SK-MEL-5 (cell line): ENCODE measurements at regions not wholly inside any gene's neighbourhood (a gene's known extent, or its start where the extent isn't known, plus 50 kb on each side); places are given as distances from the start of the nearest gene placed in this dataset.

Experiments used
- DNase-seq: peaks from one replicate; pipeline ENCODE4 v3.0.0-alpha.2; 2016; ENCODE audit warnings: low read depth, low spot score
- in situ Hi-C: cut with HindIII; loops from 2 replicates; pipeline ENCODE4 v1.10.0; 2016; ENCODE audit warnings: low sequenced_read_pairs, high pct_unique_total_duplicates, low pct_unique_long_range_greater_than_20kb

GRCh38 chr5:85140471-85140870 lies 755.8 kb upstream of the EDIL3 start:
- no peak for DNase-seq
- in situ Hi-C loops = no loop called here

- no peak for DNase-seq
- in situ Hi-C loops = no loop called here
Measured at GRCh38 chr5:85143138-85143537, 758.5 kb upstream of the EDIL3 start.

GRCh38 chr5:85148701-85149100 lies 764.0 kb upstream of the EDIL3 start:
- DNase-seq = no peak
- in situ Hi-C loops = no loop called here

GRCh38 chr5:85159395-85159794 lies 774.7 kb upstream of the EDIL3 start:
- in situ Hi-C loops = no loop called here
- DNase-seq = no peak

- no peak for DNase-seq
- in situ Hi-C loops = no loop called here
Measured at GRCh38 chr5:85168474-85168873, 783.8 kb upstream of the EDIL3 start.

- in situ Hi-C loops = no loop called here
Measured at GRCh38 chr5:85170183-85170582, 785.5 kb upstream of the EDIL3 start.

GRCh38 chr5:85173469-85173868 lies 788.8 kb upstream of the EDIL3 start:
- DNase-seq = no peak
- in situ Hi-C loops = no loop called here

More at GRCh38 chr5:85170183-85170582, 785.5 kb upstream of the EDIL3 start:
- DNase-seq = no peak

- no peak for DNase-seq
- in situ Hi-C loops = no loop called here
Measured at GRCh38 chr5:85182344-85182743, 797.7 kb upstream of the EDIL3 start.

- no peak for DNase-seq
- in situ Hi-C loops = no loop called here
Measured at GRCh38 chr5:85204289-85204688, 819.6 kb upstream of the EDIL3 start.

- no peak for DNase-seq
- in situ Hi-C loops = no loop called here
Measured at GRCh38 chr5:85205430-85205829, 820.8 kb upstream of the EDIL3 start.

- in situ Hi-C loops = no loop called here
- no peak for DNase-seq
Measured at GRCh38 chr5:85225388-85225787, 840.7 kb upstream of the EDIL3 start.

GRCh38 chr5:85249204-85249603 lies 864.5 kb upstream of the EDIL3 start:
- in situ Hi-C loops = no loop called here
- no peak for DNase-seq

- no peak for DNase-seq
- in situ Hi-C loops = no loop called here
Measured at GRCh38 chr5:85263125-85263524, 878.4 kb upstream of the EDIL3 start.

- in situ Hi-C loops = no loop called here
- DNase-seq = no peak
Measured at GRCh38 chr5:85266692-85267091, 882.0 kb upstream of the EDIL3 start.

- in situ Hi-C loops = no loop called here
- DNase-seq = no peak
Measured at GRCh38 chr5:85268194-85268593, 883.5 kb upstream of the EDIL3 start.

- in situ Hi-C loops = no loop called here
- no peak for DNase-seq
Measured at GRCh38 chr5:85278193-85278592, 893.5 kb upstream of the EDIL3 start.

- in situ Hi-C loops = no loop called here
- DNase-seq = no peak
Measured at GRCh38 chr5:85288914-85289313, 904.2 kb upstream of the EDIL3 start.

GRCh38 chr5:85293145-85293785 lies 908.6 kb upstream of the EDIL3 start:
- DNase-seq = peak; percentile 38
- in situ Hi-C loops = no loop called here

GRCh38 chr5:85304524-85304923 lies 919.8 kb upstream of the EDIL3 start:
- in situ Hi-C loops = no loop called here
- DNase-seq = no peak

- in situ Hi-C loops = no loop called here
- DNase-seq = no peak
Measured at GRCh38 chr5:85305766-85306165, 921.1 kb upstream of the EDIL3 start.
